RWPE1 (cell line): ENCODE measurements at regions not wholly inside any gene's neighbourhood (a gene's known extent, or its start where the extent isn't known, plus 50 kb on each side); places are given as distances from the start of the nearest gene placed in this dataset.

Experiments
- CTCF ChIA-PET: fragments of 350-600 bp; sonication (Branson Sonifier 250); formaldehyde crosslinking; extraction: SDS; loops from one replicate; lab custom pipeline; 2021; lab: Yijun Ruan, JAX
- POLR2A ChIA-PET: fragments of 400-600 bp; formaldehyde crosslinking; extraction: SDS; loops from one replicate; lab custom pipeline; 2020; ENCODE audit warnings: antibody characterized with exemption; ENCODE audit not compliant: low non-redundant PET; lab: Yijun Ruan, JAX
- DNase-seq: peaks from one replicate; pipeline ENCODE4 v3.0.0; 2012; ENCODE audit warnings: low spot score
- H3K27ac ChIP-seq: fragments of 450-650 bp; 2 replicates; pipeline ENCODE4 v1.5.1; 2017
- CTCF ChIP-seq: fragments of 450-650 bp; conservative IDR thresholded peaks from 2 replicates; pipeline ENCODE4 v1.5.1; 2017; ENCODE audit warnings: low read depth, mild to moderate bottlenecking

DNA sequence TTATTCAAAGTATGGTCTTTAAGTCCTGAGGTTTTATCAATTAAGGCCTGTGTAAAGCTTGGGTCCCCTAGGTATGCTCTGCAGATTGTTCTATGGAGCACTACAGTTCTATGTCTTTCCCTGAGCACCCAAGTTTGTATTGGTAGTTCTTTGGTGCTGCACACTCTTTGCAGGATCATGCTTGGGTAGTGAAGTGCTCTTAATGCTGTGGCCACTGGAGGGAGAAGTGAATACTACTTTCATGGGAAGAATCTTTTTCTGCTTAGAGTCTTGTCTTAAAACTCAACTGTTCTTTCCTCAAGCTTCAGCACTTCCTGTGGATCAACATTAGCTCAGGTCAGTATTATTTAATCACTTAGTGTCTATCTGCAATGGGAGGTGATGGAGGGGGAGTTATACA is 93.6 kb upstream of the CFAP20DC start:
- ChIA-PET CTCF (interaction anchor here (0.5 kb wide), 1 partner anchor 91 kb away, joined by 7 read pairs; no protein-coding TSS in a partner anchor), POLR2A (no interaction called here)
- DNase-seq = no peak
- TF ChIP-seq CTCF = no peak
- H3K27ac ChIP-seq = no peak overlapping the region

GRCh38 chr3:59142556-59142955 is 92.7 kb upstream of the CFAP20DC start:
- ChIA-PET CTCF (no interaction called here), POLR2A (no interaction called here)
- H3K27ac ChIP-seq = no peak overlapping the region
- TF ChIP-seq CTCF = no peak
- DNase-seq = no peak

GRCh38 chr3:59138966-59139365 is 89.1 kb upstream of the CFAP20DC start:
- no peak for DNase-seq
- no peak for TF ChIP-seq CTCF
- ChIA-PET POLR2A (no interaction called here), CTCF (no interaction called here)
- no peak overlapping the region for H3K27ac ChIP-seq

GRCh38 chr3:59137415-59137814 is 87.6 kb upstream of the CFAP20DC start:
- no peak overlapping the region for H3K27ac ChIP-seq
- CTCF ChIA-PET = no interaction called here
- POLR2A ChIA-PET = no interaction called here
- no peak for DNase-seq
- TF ChIP-seq CTCF = no peak

DNA sequence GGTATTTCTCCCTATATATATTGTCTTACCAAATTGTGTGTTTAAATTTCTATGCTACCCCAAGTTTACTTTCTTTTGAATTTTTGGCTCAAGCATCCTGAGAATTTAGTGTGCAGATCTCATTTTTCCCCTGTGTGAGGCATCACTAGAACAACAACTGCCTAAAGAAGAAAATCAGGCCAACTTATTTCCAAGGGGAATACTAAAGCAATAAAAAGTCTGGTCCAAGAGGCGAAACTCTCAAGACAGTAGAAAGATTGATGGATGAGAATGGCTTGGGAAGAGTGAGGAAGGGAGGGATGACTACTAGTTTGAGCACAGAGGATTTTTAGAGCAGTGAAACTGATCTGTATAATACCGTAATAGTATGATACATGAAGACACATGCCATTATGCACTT is 86.3 kb upstream of the CFAP20DC start:
- H3K27ac ChIP-seq = no peak overlapping the region
- POLR2A ChIA-PET = no interaction called here
- TF ChIP-seq CTCF = no peak
- DNase-seq = no peak
- CTCF ChIA-PET = no interaction called here

DNA sequence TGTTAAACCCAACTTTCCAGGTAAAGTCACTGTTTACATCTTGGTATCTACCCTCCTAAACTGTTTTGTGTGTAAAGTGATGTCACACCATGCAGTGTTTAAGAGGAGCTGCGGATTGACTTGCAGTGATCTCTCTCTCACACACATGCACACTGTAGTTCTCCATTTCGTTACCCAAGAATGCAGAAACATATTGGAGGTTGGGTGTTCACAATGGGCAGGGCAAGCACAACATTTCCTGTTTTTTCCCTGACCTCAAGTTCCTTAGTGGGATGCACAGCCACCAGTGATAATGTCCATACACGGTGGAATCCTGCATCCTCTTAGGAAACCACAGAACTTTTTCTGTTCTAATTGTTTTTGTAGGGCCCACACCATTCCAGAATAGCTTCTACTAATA is 85.3 kb upstream of the CFAP20DC start:
- ChIA-PET POLR2A (no interaction called here), CTCF (interaction anchor here (0.5 kb wide), 1 partner anchor 511 kb away, joined by 3 read pairs; no protein-coding TSS in a partner anchor)
- DNase-seq = no peak
- no peak for TF ChIP-seq CTCF
- no peak overlapping the region for H3K27ac ChIP-seq
